H9 (cell line): ENCODE measurements at regions not wholly inside any gene's neighbourhood (a gene's known extent, or its start where the extent isn't known, plus 50 kb on each side); places are given as distances from the start of the nearest gene placed in this dataset.

Experiments
- DNase-seq: peaks from one replicate; pipeline ENCODE4 v3.0.0-alpha.2; 2017
- H2AFZ ChIP-seq: one replicate; pipeline ENCODE4 v1.6.1; 2013; ENCODE audit warnings: mild to moderate bottlenecking, low read length, control low read depth, moderate library complexity
- H2AK5ac ChIP-seq: 2 replicates; pipeline ENCODE4 v1.6.1; 2013; ENCODE audit warnings: low read length, control low read depth, mixed read lengths; ENCODE audit not compliant: insufficient read length
- H2BK120ac ChIP-seq: one replicate; pipeline ENCODE4 v1.6.1; 2013; ENCODE audit warnings: low read depth, mild to moderate bottlenecking, low read length, control low read depth, inconsistent platforms; ENCODE audit not compliant: poor library complexity, severe bottlenecking
- H2BK12ac ChIP-seq: 2 replicates; pipeline ENCODE4 v1.6.1; 2013; ENCODE audit warnings: low read length, control low read depth, mixed read lengths, low read depth; ENCODE audit not compliant: insufficient read length
- H2BK15ac ChIP-seq: 2 replicates; pipeline ENCODE4 v1.6.1; 2013; ENCODE audit warnings: low read depth, low read length, control low read depth
- H2BK20ac ChIP-seq: one replicate; pipeline ENCODE4 v1.6.1; 2013; ENCODE audit warnings: low read depth, mild to moderate bottlenecking, low read length, control low read depth, inconsistent platforms; ENCODE audit not compliant: poor library complexity, severe bottlenecking
- H2BK5ac ChIP-seq: 2 replicates; pipeline ENCODE4 v1.6.1; 2013; ENCODE audit warnings: low read length, control low read depth, mixed read lengths; ENCODE audit not compliant: insufficient read length
- H3K14ac ChIP-seq: 2 replicates; pipeline ENCODE4 v1.6.1; 2013; ENCODE audit warnings: low read length, control low read depth; ENCODE audit not compliant: insufficient read depth
- H3K18ac ChIP-seq: 2 replicates; pipeline ENCODE4 v1.6.1; 2013; ENCODE audit warnings: low read depth, mild to moderate bottlenecking, mixed read lengths, low read length, control low read depth; ENCODE audit not compliant: insufficient read length
- H3K23ac ChIP-seq: 2 replicates; pipeline ENCODE4 v1.6.1; 2013; ENCODE audit warnings: low read length, control low read depth, mixed read lengths, low read depth; ENCODE audit not compliant: insufficient read length
- H3K23me2 ChIP-seq: 2 replicates; pipeline ENCODE4 v1.6.1; 2013; ENCODE audit warnings: low read depth, mild to moderate bottlenecking, mixed read lengths, low read length, control low read depth; ENCODE audit not compliant: insufficient read length, poor library complexity, severe bottlenecking
- H3K27ac ChIP-seq: 2 replicates; pipeline ENCODE4 v1.5.1; 2013; ENCODE audit warnings: low read length, control low read depth, mixed read lengths, low read depth; ENCODE audit not compliant: insufficient read length
- H3K27me3 ChIP-seq: 2 replicates; pipeline ENCODE4 v1.6.1; 2013; ENCODE audit warnings: low read length, control low read depth, inconsistent platforms; ENCODE audit not compliant: insufficient read depth
- H3K4ac ChIP-seq: 2 replicates; pipeline ENCODE4 v1.6.1; 2013; ENCODE audit warnings: low read depth, mild to moderate bottlenecking, control low read depth, inconsistent platforms, low read length, moderate library complexity
- H3K4me1 ChIP-seq: 2 replicates; pipeline ENCODE4 v1.6.1; 2013; ENCODE audit warnings: low read length, control low read depth, inconsistent platforms; ENCODE audit not compliant: insufficient read depth
- H3K4me2 ChIP-seq: 2 replicates; pipeline ENCODE4 v1.6.1; 2013; ENCODE audit warnings: low read length, control low read depth, mixed read lengths; ENCODE audit not compliant: insufficient read length, insufficient read depth
- H3K56ac ChIP-seq: 2 replicates; pipeline ENCODE4 v1.6.1; 2013; ENCODE audit warnings: low read depth, mild to moderate bottlenecking, mixed read lengths, low read length, control low read depth; ENCODE audit not compliant: insufficient read length
- H3K79me1 ChIP-seq: 2 replicates; pipeline ENCODE4 v1.6.1; 2013; ENCODE audit warnings: low read depth, mild to moderate bottlenecking, moderate library complexity, low read length, control low read depth, inconsistent platforms; ENCODE audit not compliant: insufficient read depth, poor library complexity, severe bottlenecking
- H3K79me2 ChIP-seq: 2 replicates; pipeline ENCODE4 v1.6.1; 2013; ENCODE audit warnings: low read length, control low read depth, inconsistent platforms; ENCODE audit not compliant: insufficient read depth
- H3K9ac ChIP-seq: 2 replicates; pipeline ENCODE4 v1.6.1; 2013; ENCODE audit warnings: low read length, control low read depth, mixed read lengths; ENCODE audit not compliant: insufficient read length; ENCODE audit errors: extremely low read depth
- H3K9me3 ChIP-seq: one replicate; pipeline ENCODE4 v1.6.1; 2013; ENCODE audit warnings: low read depth, low read length, inconsistent platforms; ENCODE audit not compliant: control insufficient read depth
- H3T11ph ChIP-seq: one replicate; pipeline ENCODE4 v1.6.1; 2013; ENCODE audit warnings: mild to moderate bottlenecking, low read length, control low read depth, inconsistent platforms
- H4K20me1 ChIP-seq: one replicate; pipeline ENCODE4 v1.6.1; 2013; ENCODE audit not compliant: control insufficient read depth, insufficient read length, insufficient read depth
- H4K5ac ChIP-seq: 2 replicates; pipeline ENCODE4 v1.6.1; 2013; ENCODE audit warnings: low read depth, mild to moderate bottlenecking, mixed read lengths, low read length, control low read depth; ENCODE audit not compliant: insufficient read length
- H4K8ac ChIP-seq: replicated peaks from 2 replicates; pipeline ENCODE4 v1.6.1; 2013; ENCODE audit warnings: low read length, control low read depth, mixed read lengths, low read depth; ENCODE audit not compliant: insufficient read length
- H4K91ac ChIP-seq: 2 replicates; pipeline ENCODE4 v1.6.1; 2013; ENCODE audit warnings: low read depth, mild to moderate bottlenecking, moderate library complexity, mixed read lengths, low read length, control low read depth; ENCODE audit not compliant: insufficient read length
- H3K27ac Mint-ChIP-seq, 3 experiments: 2 replicates in 2 of 3; 3 replicates in 1 of 3; pipeline ENCODE4 v1.8.0; 2020 to 2021; ENCODE audit warnings: mixed read lengths in 3 of 3, mild to moderate bottlenecking in 1 of 3, moderate library complexity in 1 of 3
- H3K27me3 Mint-ChIP-seq: 2 replicates; pipeline ENCODE4 v1.8.0; 2021; ENCODE audit warnings: low read depth, mild to moderate bottlenecking, moderate library complexity, mixed read lengths
- H3K36me3 Mint-ChIP-seq, 3 experiments: 2 replicates in 2 of 3; 3 replicates in 1 of 3; pipeline ENCODE4 v1.8.0; 2020 to 2021; ENCODE audit warnings: low read depth in 3 of 3, mixed read lengths in 3 of 3; ENCODE audit not compliant: insufficient read depth in 1 of 3
- H3K4me1 Mint-ChIP-seq, 2 experiments: 2 replicates each; pipeline ENCODE4 v1.8.0; 2020; ENCODE audit warnings: mixed read lengths in 2 of 2
- H3K4me3 Mint-ChIP-seq, 2 experiments: 2 replicates in 1 of 2; 3 replicates in 1 of 2; pipeline ENCODE4 v1.8.0; 2020 to 2021; ENCODE audit warnings: mild to moderate bottlenecking in 2 of 2, mixed read lengths in 2 of 2, moderate library complexity in 1 of 2
- H3K9me3 Mint-ChIP-seq, 2 experiments: 2 replicates in 1 of 2; 3 replicates in 1 of 2; pipeline ENCODE4 v1.8.0; 2020; ENCODE audit warnings: mild to moderate bottlenecking in 2 of 2, mixed read lengths in 2 of 2, moderate library complexity in 1 of 2
- CTCF ChIP-seq: fragments of 200-600 bp; sonication (generic); conservative IDR thresholded peaks from 3 replicates; pipeline ENCODE4 v1.8.0; 2021; ENCODE audit warnings: antibody characterized with exemption, mild to moderate bottlenecking

GRCh38 chr11:29641201-29641600 is 375.6 kb downstream of the KCNA4 start:
- no peak overlapping the region for H2AFZ ChIP-seq
- H3K27ac Mint-ChIP-seq = no peak overlapping the region
- no peaks in the 10 kb centered on the region for H3K9me3 Mint-ChIP-seq
- no peak overlapping the region for H2BK12ac ChIP-seq
- no peak overlapping the region for H3K4me3 Mint-ChIP-seq
- no peaks in the 10 kb centered on the region for H3K79me2 ChIP-seq
- no peaks in the 10 kb centered on the region for H4K20me1 ChIP-seq
- no peak overlapping the region for H2BK120ac ChIP-seq
- H3T11ph ChIP-seq = no peak overlapping the region
- no peaks in the 10 kb centered on the region for H3K4me1 Mint-ChIP-seq
- H3K9me3 ChIP-seq = no peaks in the 10 kb centered on the region
- no peak overlapping the region for H2BK20ac ChIP-seq
- H2AK5ac ChIP-seq = no peak overlapping the region
- peaks cover 3% of the 10 kb centered on the region for H3K23me2 ChIP-seq
- no peaks in the 10 kb centered on the region for H3K4me1 ChIP-seq
- no peak overlapping the region for H2BK15ac ChIP-seq
- H4K91ac ChIP-seq = no peak overlapping the region
- no peak overlapping the region for H4K8ac ChIP-seq
- no peak overlapping the region for H3K18ac ChIP-seq
- no peak overlapping the region for H3K4ac ChIP-seq
- no peak overlapping the region for H3K9ac ChIP-seq
- no peaks in the 10 kb centered on the region for H3K27me3 ChIP-seq
- TF ChIP-seq CTCF = no peak
- no peak overlapping the region for H3K56ac ChIP-seq
- no peak overlapping the region for H3K14ac ChIP-seq
- no peak overlapping the region for H4K5ac ChIP-seq
- H3K36me3 Mint-ChIP-seq = no peaks in the 10 kb centered on the region
- no peak overlapping the region for H3K4me2 ChIP-seq
- DNase-seq = no peak
- H2BK5ac ChIP-seq = no peak overlapping the region
- H3K23ac ChIP-seq = no peak overlapping the region
- H3K27me3 Mint-ChIP-seq = peaks cover 3% of the 10 kb centered on the region
- no peak overlapping the region for H3K27ac ChIP-seq
- no peaks in the 10 kb centered on the region for H3K79me1 ChIP-seq
